Activated T-cell treated with anti-CD3 and anti-CD28 coated beads for 1 hour (primary cell): ENCODE measurements at regions not wholly inside any gene's neighbourhood (a gene's known extent, or its start where the extent isn't known, plus 50 kb on each side); places are given as distances from the start of the nearest gene placed in this dataset.

Experiments used
- DNase-seq: peaks from one replicate; pipeline ENCODE4 v3.0.0-alpha.2; 2020; ENCODE audit warnings: low read depth

DNA sequence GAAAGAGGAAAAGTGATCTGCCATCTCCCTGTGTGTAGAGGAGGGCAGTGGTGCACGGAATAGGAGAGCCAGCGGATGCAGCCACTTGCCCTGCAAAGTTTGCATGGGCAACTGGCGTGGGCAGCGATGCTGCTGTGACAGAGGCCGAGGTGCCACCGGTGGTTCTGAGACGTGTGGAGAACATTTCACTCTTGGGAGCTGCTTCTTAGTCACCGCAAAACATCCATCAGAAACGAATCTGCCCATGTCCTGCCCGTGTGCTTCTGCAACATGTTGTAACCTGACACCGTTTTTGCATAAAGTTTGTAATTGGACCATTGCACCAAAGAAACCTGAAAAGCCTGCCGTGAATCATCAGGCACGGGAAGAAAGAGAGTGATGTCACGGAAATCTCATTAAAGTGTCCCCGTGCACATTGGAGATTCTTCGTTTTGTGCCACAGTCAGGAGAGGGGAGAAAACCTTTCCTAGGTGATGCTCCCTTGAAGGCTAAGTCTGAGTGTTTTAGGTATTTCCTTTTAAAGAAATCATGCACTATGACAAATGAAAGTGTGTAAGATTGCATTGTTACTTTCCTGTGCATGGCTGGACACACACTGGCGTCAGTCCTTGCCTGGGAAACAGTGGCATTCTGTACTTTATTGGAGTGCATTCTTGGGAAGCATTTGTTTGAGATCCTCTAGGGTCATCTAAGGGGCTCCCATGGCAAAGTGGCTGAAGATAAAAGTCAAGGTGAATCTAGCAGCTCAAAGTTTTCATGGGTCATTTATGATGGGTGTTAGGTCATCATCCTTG lies 302.6 kb downstream of the KLF6 start:
- no peak for DNase-seq

DNA sequence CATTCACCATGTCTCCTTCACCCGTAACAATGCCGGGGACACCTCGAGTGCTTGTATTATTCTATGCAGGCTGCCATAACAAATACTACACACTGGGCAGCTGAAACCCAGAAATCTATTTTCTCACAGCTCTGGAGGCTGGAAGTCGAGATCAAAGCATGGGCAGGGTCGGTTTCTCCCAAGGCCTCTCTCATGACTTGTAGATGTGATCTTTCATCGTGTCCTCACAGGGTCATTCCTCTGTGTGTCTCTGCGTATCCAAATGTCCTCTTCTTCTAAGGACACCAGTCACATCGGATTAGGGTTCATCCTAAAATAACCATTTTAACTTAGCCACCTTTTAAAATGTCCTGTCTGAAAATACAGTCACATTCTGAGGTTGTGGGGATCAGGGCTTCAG lies 303.5 kb downstream of the KLF6 start:
- DNase-seq, result no peak

DNA sequence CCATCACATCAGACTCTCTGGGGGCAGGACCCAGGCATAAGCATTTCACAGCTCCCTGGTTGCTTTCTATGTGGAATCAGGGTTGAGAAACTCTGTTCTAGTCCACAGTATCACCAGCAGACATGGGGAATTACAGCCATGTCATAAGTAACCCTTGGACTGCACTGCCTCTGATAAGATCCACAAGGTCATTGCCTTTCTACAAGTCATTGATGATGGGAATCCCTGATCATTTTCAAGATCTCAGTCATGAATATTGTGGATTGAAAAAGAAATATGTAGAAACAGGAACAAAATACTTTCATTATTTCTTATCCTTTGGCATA lies 304.1 kb downstream of the KLF6 start:
- no peak for DNase-seq

DNA sequence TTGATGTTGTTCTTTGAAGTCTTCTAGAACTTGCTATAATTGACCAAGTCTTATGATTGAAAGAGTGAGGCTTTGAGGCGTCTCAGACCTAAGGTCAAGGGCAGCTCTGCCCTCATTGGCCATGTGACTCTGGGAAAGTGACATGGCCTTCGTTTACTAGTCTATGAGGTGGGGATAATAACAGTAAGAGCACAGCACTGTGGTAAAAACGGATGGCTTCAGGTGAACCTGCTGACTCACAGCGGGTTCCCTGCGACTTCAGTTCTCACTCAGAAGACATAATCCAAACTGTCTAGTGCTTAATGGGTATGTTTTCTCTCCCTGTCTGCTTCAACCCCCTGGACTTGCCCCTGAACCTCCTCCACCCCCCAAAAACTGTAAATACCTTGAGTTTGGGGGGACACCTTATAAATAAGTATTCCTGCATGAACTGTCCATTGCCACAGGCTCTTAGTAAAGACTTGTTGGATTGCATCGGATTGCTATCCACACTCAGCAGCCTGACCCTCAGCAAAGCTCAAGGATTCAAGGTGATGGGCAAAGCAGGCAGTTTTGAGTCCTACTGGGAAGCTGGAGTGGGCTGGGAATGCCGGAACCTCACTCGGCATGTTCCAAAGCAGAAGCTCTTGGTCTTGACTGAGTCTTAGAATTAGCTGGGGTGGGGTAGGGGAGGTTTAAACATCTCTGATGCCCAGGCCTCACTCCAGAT lies 304.6 kb downstream of the KLF6 start:
- DNase-seq, result no peak

DNA sequence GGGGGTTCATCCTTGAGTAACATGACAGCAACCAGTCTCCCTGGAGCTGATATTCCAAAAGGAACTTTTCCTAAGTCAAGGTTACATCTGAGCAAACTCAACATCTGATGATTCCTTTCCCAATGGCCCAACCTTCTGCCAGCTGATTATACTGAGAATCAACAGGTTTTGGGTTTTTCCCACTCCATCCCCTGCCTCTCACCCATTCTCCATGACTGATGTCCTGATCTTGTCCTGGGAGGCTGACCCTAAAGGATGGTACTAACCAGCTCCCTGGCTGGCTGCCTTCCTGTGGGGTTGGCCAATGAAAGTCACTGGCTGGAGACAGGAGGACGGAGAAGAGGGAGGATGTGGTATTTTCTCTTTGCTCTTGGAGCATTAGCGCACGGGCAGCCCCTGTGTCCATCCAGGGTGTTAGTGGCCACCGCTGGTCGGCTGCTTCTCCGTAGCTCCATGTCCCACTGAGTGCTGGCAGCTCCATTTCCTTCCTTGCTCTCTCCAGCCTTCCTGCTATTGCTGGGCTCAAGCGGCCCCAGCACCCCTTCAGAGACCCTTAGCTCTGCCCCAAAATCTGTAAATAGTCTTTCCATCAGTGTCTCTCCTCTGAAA lies 306.2 kb upstream of the PITRM1 start:
- DNase-seq, result no peak

DNA sequence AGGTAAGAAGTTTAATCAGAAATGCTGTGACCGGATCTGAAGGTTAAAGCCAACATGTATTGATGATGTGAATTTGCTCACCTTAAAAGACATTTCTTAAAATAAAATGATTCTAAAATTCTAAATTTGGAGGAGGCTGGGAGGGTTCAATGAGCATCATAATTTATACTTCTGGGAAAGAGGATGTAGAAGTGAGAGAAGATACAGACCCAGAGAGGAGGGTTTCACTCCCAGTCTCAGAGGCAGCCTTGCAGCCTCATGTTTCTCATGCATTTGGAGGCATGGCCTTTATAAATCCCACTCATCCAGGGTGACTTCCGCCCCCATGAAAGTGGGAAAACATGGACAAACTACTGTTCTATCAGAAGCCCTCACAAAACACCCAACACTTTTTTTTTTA lies 305.6 kb upstream of the PITRM1 start:
- no peak for DNase-seq

DNA sequence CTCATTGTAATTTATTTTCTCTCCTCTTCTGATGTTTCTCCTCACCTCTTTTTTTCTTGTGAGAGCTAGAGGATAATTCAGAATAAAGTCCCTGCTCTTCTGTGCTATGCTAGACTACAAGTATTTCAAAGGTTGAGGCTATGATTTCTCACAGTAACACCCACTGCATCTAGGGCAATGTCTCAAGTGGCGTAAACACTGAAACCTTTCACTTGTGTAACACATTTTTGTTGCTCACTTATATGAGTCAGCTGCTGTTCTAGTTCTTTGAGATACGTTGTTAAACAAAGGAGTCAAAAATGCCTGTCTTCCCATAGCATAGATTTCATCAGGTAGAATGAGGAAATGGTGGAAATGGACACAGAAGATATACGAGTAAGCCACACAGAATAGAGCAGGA lies 305.1 kb upstream of the PITRM1 start:
- no peak for DNase-seq

DNA sequence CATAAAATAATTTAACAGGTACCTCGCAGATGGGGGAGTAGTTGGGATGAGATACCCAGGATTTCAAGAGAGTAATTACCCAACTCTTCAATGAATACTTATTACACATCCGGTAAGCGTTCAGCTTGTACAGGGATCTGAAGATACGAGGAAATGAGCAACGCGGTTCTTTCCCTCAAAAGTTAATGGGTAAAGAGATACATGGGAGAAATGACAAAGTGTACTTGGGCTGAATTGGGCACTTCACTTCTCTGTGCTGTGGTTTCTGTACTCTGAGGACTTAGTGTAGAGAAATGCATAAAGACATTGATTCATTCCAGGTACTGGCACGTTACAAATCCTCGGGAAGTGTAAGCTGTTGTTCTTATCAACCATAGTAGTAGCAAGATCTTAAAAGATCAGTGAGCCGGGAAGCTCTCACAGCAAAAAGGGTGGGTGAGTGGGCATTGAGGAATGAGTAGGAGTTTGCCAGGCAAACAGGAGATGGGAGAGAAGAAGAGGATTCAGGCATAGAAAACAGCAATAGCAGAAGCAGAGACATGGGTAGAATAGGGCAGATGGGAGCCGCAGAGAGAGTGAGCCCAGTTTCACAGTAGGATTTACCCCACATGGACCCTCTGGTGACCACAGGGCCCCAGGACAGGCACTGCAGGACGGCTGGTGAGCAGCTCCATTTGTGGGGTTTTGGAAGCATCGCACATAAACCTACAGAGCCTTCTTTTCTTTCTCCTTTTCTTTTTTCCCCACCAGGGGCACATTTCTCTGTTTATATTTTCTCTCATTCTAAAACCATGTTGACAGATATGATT lies 304.3 kb upstream of the PITRM1 start:
- no peak for DNase-seq

DNA sequence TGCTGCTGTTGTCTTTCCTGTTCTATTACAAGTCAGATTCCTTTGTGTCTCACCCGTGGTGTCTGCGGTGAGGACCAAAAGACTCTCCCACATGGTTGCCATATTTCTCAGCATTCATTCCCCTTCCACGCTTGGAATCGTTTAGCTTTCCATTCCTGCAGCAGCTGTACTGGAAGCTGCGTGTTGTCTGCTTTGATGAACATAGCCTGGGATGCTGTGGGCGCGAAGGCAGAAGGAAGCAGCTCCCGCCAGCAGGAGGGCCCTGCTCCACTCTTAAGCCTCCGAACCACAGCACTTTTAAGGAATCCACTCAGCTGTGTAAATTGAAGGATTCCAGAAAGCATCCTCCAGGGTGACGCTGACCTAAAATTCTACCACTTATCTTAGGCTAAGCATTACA lies 303.6 kb upstream of the PITRM1 start:
- DNase-seq, result no peak

DNA sequence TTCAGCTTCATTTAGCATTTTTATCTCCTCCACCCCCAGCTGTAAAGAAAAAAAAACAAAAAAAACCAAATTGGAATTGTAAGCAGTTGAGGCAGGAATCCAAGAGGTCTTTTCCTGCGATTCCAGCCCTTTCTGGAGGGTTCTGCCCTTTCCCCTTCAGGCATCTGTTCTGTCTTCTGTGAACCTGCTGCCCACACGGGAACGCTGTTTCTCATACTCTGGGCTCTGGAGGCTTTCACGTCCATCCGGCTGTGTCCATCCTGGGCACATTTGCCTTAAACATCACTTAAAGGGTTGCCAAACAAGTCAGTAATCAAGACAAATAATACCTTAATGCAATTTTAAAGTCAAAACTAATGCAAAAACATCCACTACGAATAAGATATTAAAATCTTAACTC lies 302.8 kb upstream of the PITRM1 start:
- DNase-seq, result no peak

DNA sequence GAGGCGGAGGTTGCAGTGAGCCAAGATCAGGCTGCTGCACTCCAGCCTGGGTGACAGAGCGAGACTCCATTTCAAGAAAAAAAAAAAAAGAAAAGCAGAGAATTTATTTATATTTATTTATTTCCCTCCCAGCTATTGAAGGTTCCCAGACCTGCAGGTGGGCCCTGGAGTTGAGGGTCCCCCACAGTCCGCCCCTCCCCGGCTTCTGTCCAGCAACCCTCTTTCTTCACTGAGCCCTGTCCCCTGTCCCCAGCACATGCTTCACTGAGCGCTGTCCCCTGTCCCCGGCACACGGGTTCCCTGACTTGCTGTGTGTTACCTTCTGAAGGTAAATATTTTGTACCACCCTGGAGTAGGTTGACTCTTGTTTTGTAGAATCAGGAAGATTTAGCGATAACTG lies 301.7 kb upstream of the PITRM1 start:
- DNase-seq, result no peak

DNA sequence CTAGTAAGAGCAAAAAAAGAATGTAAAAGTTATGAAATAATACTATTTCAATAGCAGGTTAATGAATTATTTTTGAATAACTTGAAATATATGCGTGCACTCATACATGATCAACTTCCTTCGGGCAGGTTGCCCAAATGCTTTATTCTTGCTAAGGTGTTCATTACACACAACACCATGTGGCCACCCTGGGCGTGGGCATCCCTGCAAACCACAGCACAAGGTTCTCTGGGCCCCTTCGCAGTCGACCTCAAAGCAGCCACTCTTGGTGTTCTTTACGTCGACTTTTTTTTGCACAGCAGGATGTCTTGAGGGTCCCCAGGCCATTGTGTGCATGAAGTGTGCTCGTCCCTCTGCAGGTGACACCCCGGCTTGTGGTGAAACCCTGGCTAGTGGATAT lies 300.7 kb upstream of the PITRM1 start:
- no peak for DNase-seq

DNA sequence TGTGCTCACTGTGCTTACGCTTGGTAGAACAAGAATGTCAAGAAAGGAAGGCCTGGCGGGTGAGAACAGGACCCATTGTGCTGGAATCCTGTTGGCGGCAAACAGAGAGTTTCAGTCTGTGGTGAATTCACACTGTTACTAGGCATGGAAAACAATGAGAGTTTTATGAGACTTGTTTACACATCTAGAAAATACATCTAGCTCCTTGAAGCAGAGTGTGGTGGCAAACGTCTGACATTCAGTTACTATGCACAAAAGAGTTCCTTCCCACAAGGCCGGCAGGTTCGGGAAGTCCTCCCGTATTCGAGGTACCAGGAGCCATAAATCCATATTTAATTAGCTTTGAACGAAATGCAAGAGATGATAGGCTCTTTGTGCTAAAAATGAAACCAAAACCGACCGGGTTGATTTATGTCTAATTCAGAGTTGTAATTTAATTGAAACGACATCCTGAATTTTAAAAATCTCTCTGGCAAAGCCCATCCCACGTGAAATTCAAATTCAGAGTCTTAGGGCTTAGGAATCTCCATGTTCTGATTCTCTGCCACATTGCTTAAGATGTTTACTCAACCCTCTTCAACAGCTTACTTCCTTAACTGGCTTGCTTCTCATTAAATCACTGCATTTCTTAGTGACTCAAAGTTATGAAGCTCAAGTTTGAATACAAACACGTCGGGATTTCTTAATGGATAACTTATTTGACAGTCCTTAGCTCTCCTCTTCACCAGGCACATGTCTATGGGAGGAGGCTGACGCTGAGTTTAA lies 299.9 kb upstream of the PITRM1 start:
- no peak for DNase-seq

DNA sequence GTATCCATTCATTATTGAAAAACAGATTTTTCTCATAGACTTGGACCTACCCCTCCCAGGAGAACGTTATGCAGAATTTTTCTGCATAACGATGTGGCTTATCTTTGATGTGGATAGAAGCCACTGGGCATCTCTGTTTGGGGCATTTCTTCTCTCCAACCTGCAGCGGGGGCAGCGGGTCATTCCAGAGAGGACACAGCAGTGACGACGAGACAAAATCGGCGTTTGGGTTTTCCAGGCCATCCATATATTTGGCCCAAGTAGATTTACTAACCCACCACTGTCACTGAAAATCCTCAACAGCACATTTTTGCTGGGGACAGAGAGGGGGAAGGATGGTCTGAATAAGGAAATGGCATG lies 299.3 kb upstream of the PITRM1 start:
- no peak for DNase-seq

DNA sequence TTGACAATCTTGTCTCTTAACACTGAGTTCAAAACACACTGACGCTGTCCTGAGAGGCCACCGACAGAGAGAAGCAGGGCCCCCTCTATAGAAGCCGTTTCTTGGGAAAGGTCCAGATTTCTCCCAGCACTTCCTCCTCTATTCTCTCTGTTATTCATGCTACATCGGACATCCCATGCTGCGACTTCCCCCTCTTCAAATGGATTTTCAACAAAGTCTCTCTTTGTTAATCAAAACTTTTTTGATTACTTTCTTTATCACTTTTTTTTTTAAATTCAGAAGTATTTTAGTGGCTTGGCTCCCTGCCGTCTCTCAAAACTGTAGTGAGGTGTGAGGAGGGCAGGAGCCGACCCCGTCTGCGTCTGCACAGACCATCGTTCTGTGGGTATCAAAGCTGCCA lies 298.9 kb upstream of the PITRM1 start:
- DNase-seq, result no peak

DNA sequence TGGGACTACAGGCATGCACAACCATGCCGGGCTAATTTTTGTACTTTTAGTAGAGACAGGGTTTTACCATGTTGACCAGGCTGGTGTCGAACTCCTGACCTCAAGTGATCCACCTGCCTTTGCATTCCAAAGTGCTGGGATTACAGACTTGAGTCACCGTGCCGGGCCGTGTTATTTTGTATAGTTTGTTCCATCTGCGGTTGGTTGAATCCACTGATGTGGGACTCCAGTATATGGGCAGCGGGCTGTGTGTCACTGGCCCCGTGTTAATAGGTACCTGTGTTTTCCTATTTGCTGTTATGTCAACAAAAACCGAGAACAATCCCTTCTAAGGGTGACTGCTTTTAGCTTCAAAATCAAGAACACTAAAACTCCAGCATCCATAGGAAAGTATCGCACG lies 297.6 kb upstream of the PITRM1 start:
- DNase-seq, result no peak

DNA sequence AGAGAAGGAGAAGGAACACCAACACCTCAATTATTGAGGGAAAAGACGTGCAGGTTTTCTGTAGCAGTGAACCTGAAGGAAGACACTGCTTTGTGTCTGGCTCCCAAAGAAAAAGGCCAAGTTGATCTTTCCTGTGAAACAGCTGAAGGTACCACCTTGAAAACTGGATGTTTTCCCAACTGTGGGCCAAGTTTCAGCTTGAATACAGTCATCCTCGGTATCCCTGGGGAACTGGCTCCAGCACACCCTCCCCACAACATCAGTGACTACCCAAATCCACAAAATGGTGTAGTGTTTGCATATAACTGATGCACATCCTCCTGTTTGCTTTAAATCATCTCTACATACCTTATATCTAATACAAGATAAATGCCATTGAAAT lies 297.0 kb upstream of the PITRM1 start:
- DNase-seq, result no peak

DNA sequence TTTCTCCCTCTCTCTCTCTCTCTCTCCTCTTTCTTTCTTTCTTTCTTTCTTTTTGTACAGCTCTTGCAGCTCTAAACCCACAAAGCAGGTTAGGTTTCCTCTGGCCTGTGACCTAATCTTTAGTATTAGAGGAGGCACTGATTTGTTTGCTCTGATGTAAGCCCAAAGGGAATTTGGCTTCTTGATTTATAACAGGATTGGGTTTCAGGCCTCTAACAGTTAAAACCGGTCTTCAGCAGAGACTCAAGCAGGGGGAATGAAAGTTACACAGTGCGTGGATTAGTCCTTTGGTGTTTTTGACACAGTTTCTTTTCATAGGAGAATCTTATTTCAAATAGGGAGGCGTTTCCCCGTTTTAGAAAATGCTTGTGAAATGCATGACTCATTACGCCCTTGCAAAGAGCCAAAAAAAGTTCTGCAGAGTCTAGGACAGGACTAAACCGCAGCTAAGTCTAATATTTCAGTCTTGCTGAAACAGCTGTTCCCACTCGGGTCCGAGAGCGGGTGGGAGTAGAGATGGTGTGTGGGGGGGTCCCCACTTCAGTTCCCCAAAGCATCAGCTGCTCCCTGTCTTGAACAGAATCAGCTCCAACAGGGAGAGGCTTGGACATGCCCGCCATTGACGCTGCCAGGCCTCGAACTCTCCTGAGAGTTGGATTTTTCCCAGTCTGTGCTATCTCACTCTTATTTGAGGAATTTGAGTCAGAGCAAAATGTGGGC lies 296.5 kb upstream of the PITRM1 start:
- no peak for DNase-seq

DNA sequence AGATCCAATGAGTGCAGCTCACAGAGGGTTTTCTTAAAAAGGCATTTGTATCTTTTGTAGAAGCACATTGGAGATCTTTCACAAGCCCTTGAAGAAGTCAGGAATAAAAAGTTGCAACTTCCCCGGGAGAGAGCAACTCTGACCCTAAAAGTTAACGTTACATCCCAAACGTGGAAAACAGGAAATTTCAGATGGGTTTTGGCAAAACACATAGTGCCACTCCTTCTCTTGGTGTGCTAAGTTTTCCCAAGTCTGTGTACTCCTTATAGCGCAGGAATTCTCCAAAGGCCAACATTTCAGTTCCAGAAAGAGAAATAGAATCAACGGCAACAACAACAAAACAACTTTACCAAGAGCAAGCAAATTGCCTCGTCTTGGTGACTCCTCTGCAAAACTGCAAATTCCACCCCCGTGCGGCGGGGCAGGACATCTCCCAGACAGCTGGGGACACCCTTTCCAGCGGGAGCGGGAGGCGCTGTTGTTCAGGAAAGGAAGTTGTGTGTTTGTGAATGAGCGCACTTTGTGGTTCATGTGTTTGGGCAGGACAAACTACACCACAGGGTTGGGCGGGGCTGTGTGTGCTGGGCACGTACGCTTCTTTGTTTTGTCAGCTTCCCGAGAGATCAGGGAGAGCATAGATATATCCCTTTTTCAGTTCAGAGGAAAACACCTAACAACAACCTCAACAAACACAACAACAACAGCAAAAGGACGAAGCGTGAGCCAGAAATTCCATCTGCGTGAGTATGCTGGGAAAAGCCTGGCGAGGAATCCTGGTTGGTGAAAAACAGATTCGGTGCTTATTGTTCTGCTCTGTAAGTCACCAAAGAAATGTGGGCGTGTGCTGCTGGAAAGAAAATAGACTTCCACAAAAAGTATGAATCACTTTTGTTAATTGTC lies 294.7 kb upstream of the PITRM1 start:
- DNase-seq, result no peak

DNA sequence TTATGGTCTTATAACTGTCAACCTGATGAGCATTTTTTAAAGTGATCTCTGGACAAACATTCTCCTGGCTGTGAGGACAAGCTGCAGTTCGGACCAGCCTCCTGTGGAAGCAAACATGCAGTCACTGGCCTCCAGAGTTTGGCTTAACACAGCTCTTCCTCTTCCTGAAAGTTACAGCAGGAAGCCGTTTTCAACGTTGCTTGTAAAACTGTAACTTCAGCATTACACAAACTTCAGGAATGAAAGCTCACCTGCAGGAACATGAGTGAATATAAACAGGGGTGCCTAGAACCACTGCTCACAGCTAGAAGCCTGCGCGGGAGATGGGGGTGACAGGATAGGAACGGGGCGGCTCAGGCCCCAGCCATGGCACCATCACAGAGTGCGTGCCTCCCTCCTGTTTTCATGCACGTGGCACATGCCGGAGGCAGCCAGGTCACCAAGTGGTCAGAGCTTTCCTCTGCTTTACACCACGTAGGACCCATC lies 292.9 kb upstream of the PITRM1 start:
- DNase-seq, result no peak
